NT2/D1 (cell line): ENCODE measurements at regions not wholly inside any gene's neighbourhood (a gene's known extent, or its start where the extent isn't known, plus 50 kb on each side); places are given as distances from the start of the nearest gene placed in this dataset.
"Not testable (repeated sequence)": the region's sequence is repeated elsewhere in the genome, so short reads cannot be mapped to it uniquely, and the experiment has no call there.

ENCODE experiments used
- DNase-seq: peaks from one replicate; pipeline ENCODE4 v3.0.0-alpha.2; 2011; ENCODE audit warnings: low read depth, low spot score
- H3K27me3 ChIP-seq: 2 replicates; pipeline ENCODE4 v1.6.0; 2011; ENCODE audit warnings: mild to moderate bottlenecking; ENCODE audit not compliant: insufficient read length, insufficient read depth
- H3K36me3 ChIP-seq: 2 replicates; pipeline ENCODE4 v1.6.1; 2011; ENCODE audit warnings: mild to moderate bottlenecking, low read length, mixed read lengths; ENCODE audit not compliant: insufficient read depth, insufficient read length
- H3K4me1 ChIP-seq: 2 replicates; pipeline ENCODE4 v1.5.1; 2011; ENCODE audit not compliant: insufficient read depth, insufficient read length
- H3K4me3 ChIP-seq: 2 replicates; pipeline ENCODE4 v1.5.1; 2011; ENCODE audit warnings: low read depth; ENCODE audit not compliant: insufficient read length
- H3K9ac ChIP-seq: 2 replicates; pipeline ENCODE4 v1.6.0; 2011; ENCODE audit warnings: low read depth; ENCODE audit not compliant: insufficient read length
- H3K9me3 ChIP-seq: 2 replicates; pipeline ENCODE4 v1.5.1; 2011; ENCODE audit warnings: mild to moderate bottlenecking, low read length; ENCODE audit not compliant: insufficient read depth
- SUZ12 ChIP-seq: IDR thresholded peaks from 2 replicates; pipeline ENCODE4 v1.6.1; 2011; ENCODE audit not compliant: insufficient read length, insufficient read depth; ENCODE audit errors: extremely low read depth
- YY1 ChIP-seq: IDR thresholded peaks from 2 replicates; pipeline ENCODE4 v1.6.1; 2011; ENCODE audit not compliant: insufficient read length, insufficient read depth
- ZNF274 ChIP-seq: IDR thresholded peaks from 2 replicates; pipeline ENCODE4 v1.6.1; 2011; ENCODE audit warnings: mild to moderate bottlenecking, low read depth, low read length

GRCh38 chrX:73943693-73944562, 91.4 kb upstream of the XIST start:
- TF ChIP-seq YY1 (peak; percentile 86), SUZ12 (no peak)
- Histone ChIP-seq H3K4me1 (no peaks in the 10 kb centered on the region), H3K9ac (peak overlapping the region; percentile 91), H3K4me3 (peak overlapping the region; percentile 59), H3K27me3 (no peaks in the 10 kb centered on the region), H3K36me3 (peaks cover 23% of the 10 kb centered on the region), H3K9me3 (no peaks in the 10 kb centered on the region)
- peak; percentile 89 for DNase-seq

GRCh38 chrX:73940893-73941470, 88.5 kb upstream of the XIST start:
- H3K9me3 ChIP-seq = no peaks in the 10 kb centered on the region
- no peak overlapping the region for H3K4me3 ChIP-seq
- peaks cover 2% of the 10 kb centered on the region for H3K36me3 ChIP-seq
- no peak overlapping the region for H3K9ac ChIP-seq
- no peak for TF ChIP-seq YY1
- TF ChIP-seq SUZ12 = no peak
- TF ChIP-seq ZNF274 = no peak
- H3K27me3 ChIP-seq = no peaks in the 10 kb centered on the region
- H3K4me1 ChIP-seq = no peaks in the 10 kb centered on the region
- no peak for DNase-seq

DNA sequence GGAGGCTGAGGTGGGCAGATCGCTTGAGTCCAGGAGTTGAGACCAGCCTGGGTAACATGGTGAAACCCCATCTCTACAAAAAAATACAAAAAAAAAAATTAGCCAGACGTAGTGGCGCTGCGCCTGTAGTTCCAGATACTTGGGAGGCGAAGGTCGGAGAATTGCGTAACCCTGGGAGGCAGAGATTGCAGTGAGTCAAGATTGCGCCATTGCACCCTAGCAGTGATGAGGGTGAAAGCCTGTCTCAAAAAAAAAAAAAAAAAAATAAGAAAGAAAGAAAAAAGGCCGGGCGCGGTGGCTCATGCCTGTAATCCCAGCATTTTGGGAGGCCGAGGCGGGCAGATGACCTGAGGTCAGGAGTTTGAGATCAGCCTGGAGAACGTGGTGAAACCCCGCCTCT, 85.3 kb upstream of the XIST start:
- not testable (repeated sequence) for H3K9me3 ChIP-seq, H3K4me1 ChIP-seq, DNase-seq, H3K36me3 ChIP-seq, H3K4me3 ChIP-seq, H3K9ac ChIP-seq, H3K27me3 ChIP-seq

DNA sequence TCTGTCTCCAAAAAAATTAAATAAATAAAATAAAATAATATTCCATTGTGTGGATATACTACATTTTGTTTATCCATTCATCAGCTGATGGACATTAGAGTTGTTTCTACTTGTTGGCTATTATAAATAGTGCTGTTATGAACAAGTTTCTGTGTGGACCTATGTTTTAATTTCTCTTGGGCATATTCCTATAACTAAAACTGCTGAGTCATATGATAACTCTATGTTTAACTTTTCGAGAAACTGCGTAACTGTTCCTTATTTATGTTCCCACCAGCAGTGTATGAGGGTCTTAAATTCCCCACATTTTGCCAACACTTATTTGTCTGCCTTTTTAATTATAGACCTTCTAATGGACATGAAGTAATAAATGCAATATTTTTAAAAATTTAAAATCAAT, 80.0 kb upstream of the XIST start:
- Histone ChIP-seq H3K4me1 (no peaks in the 10 kb centered on the region), H3K27me3 (no peaks in the 10 kb centered on the region), H3K9me3 (no peaks in the 10 kb centered on the region), H3K9ac (no peak overlapping the region), H3K36me3 (no peaks in the 10 kb centered on the region), H3K4me3 (no peak overlapping the region)
- no peak for DNase-seq
- TF ChIP-seq ZNF274 = no peak
- no peak for TF ChIP-seq YY1
- TF ChIP-seq SUZ12 = no peak

GRCh38 chrX:73930300-73930699, 77.8 kb upstream of the XIST start:
- no peak for DNase-seq
- H3K9me3 ChIP-seq = no peaks in the 10 kb centered on the region
- H3K9ac ChIP-seq = no peak overlapping the region
- no peak overlapping the region for H3K4me3 ChIP-seq
- H3K36me3 ChIP-seq = no peaks in the 10 kb centered on the region
- TF ChIP-seq SUZ12 (no peak), YY1 (no peak), ZNF274 (no peak)
- no peaks in the 10 kb centered on the region for H3K27me3 ChIP-seq
- no peaks in the 10 kb centered on the region for H3K4me1 ChIP-seq

DNA sequence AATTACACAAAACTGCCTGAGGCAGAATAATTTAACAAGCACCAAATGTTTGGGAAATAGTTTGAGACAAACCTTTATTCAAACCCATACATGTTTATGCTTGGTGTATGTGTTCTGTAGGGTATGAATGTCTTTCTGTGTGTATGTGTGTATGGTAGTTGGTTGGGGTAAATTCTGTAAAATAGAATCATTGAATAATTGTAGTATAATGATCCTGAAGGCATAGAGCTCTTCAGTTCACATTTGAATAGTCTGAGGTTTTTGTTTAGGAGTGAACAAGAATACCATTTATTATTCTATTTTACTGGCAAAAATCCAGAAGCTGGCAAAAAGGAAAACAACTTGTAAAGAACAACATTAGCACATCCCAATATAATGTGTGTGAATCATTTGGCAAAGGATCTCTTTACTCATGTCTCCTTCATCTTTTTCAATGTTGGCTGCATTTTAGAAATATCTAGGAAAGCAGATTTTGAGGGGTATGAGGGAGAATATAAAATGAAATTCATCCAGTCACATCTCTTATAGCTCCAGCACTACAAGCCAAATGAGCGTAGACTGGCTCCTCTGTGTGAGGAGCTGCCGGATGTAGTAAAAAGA, 70.4 kb upstream of the XIST start:
- Histone ChIP-seq H3K36me3 (no peaks in the 10 kb centered on the region), H3K4me1 (no peaks in the 10 kb centered on the region), H3K9me3 (no peaks in the 10 kb centered on the region), H3K27me3 (no peaks in the 10 kb centered on the region), H3K4me3 (no peak overlapping the region), H3K9ac (no peak overlapping the region)
- TF ChIP-seq YY1 = no peak
- no peak for TF ChIP-seq SUZ12
- TF ChIP-seq ZNF274 = no peak
- no peak for DNase-seq

DNA sequence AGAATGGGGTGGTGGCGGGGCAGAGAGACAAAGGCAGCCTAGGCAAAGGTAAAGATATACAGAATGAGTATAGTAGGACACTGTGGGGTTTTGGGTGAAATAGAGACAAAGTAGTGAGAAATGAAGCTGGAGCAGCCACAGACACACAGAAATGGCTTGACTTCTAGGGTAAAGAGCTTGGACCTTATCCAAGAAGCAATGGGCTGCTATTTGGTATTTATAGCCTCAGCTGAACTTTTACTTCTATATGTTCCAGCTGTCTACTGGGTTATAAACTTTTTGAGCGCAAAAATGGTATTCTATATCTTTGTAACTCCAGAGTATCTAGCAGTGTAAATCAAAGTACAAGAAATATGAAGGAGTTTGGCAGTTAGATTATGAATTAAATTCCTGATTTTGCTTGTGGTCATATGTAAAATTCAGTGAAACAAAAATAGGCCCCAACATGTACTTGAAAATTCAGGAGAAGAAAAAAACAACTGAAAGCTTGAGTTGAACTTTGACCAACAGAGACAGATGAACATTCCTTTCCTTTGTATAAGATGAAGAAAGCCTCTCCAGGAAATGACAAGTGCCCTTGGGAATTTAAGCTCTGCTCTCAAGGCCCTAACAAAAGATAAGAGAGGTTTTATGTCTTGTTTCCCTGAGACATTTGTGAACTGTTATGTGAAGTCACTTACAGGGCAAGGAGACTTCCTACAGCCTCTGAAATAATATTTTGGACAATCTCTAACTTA, 64.6 kb upstream of the XIST start:
- Histone ChIP-seq H3K9ac (no peak overlapping the region), H3K27me3 (no peaks in the 10 kb centered on the region), H3K4me3 (no peak overlapping the region), H3K36me3 (no peaks in the 10 kb centered on the region), H3K4me1 (no peaks in the 10 kb centered on the region), H3K9me3 (no peaks in the 10 kb centered on the region)
- TF ChIP-seq YY1 = no peak
- TF ChIP-seq ZNF274 = no peak
- no peak for TF ChIP-seq SUZ12
- DNase-seq = peak; percentile 67
